Right ventricle myocardium inferior (tissue), 1 donor: ENCODE measurements at regions not wholly inside any gene's neighbourhood (a gene's known extent, or its start where the extent isn't known, plus 50 kb on each side); places are given as distances from the start of the nearest gene placed in this dataset.

Experiments
- ATAC-seq: fragments of 200-7000 bp; cut with Tn5 transposase; one replicate; pipeline ENCODE4 v1.9.1; 2020; ENCODE audit warnings: mild to moderate bottlenecking, moderate library complexity
- DNase-seq: peaks from one replicate; pipeline ENCODE4 v3.0.0; 2021; ENCODE audit errors: missing footprints
- intact Hi-C: fragments of 100-400 bp; cut with DNase I; formaldehyde crosslinking; loops from one replicate; pipeline ENCODE4 v1.11.0; 2022
- donor health status: DM: no; HTN: yes; CAD: no; lungs with severe emphysema.

GRCh38 chr1:238562341-238562740 lies 671.6 kb upstream of the ZP4 start:
- ATAC-seq: no peak
- intact Hi-C loops: no loop called here
- no peak for DNase-seq

DNA sequence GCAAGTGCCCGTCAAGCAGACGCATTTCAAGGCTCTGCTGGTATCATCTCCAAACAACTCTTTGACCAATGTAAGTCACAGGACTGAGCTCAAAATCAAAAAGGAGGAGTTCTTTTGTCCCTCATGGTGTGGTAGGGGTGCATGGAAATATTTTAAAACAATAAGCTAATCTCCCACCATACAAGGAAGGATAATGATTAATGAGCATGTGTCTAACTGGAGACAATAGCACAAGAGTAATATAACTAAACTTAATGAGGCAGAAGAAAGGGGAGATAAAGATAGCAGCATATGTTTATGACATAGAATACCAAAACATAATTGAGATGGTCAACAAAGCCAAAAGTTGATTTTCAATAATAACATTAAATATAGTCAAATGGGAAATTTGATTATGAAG lies 668.0 kb upstream of the ZP4 start:
- ATAC-seq: no peak
- intact Hi-C loops: no loop called here

DNA sequence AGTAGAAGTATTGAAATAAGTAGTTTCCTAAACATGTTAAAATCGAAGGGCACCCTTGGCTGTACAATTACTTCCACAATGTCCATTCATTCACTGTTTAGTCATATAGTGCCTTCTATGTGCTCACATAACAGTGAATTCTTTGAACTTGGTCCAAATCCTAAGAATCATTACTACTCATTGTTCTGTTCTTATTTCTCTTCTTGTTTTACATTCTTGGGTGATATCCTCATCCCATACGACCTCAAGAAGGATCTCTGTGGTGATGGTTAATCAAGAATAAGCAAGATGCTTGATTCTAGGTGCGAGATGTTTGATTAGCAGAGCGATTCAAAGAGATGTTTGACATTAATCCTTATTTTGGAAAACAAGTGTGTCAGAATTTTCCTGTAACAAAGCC lies 667.4 kb upstream of the ZP4 start:
- intact Hi-C loops: no loop called here
- ATAC-seq (no peak), DNase-seq (no peak)

More for the DNA sequence above, 668.0 kb upstream of the ZP4 start:
- no peak for DNase-seq

DNA sequence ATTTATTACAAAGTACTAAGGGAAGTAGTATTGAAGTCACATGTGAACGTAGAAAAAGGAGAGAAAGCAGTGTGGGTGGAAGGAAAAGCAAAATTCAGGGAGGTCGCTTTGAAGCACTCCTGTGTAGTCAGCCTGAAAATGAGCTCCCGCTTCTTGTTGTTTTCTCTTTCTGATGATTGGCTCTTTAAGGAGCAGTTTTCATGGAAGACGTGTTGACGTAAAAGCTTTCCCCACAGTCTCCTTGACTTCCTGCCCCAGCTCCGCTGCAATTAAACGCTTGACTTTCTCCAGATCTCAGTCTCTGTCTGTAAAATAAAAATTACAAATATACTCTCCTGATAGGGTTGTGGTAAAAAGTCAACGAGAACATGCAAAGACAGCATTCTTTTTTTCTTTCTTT lies 661.5 kb upstream of the ZP4 start:
- DNase-seq (no peak), ATAC-seq (no peak)
- intact Hi-C loops: no loop called here

DNA sequence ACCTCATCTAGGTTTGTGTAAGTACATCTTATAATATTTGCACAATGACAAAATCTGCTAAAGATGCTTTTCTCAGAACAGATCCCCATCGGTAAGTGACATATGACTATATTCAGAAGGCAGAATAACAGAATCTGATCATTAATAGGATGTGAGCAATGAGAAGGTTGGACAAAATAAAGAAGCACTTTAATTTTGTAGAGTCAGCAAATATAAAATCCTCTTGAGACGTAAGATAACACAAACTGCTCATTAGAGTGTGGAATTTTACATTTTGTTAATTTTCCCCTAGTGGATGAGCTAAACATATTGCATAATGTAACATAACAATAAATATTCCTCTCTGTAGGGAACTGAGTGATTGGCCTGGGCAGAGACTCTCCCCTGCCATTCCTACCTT lies 658.4 kb upstream of the ZP4 start:
- intact Hi-C loops: no loop called here
- no peak for DNase-seq
- no peak for ATAC-seq

- intact Hi-C loops: no loop called here
- no peak for ATAC-seq
- DNase-seq: no peak
These were observed 655.4 kb upstream of the ZP4 start for GRCh38 chr1:238546118-238546517.

DNA sequence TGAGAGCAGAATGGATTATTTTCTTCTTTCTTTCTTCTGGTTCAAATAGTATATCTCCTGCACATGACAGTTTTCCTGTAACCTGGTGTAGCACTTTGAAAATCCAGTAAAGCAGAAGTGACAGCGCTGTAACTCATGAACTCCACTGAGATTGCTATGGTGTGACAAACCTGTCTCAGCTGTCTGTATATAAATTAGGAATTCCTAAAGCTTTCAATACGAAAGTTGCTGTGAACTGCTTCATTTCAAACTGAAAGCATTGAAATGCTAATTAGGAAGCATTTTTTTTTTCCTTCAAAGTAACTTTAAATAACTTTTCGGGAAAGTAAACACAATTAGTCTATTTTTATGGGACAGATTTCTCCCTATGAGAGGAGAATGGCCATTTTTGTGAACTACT lies 646.9 kb upstream of the ZP4 start:
- DNase-seq (no peak), ATAC-seq (no peak)
- intact Hi-C loops: no loop called here

- DNase-seq (no peak), ATAC-seq (no peak)
- intact Hi-C loops: no loop called here
These were observed 639.6 kb upstream of the ZP4 start for GRCh38 chr1:238530209-238530851.

GRCh38 chr1:238517711-238518110 lies 627.0 kb upstream of the ZP4 start:
- DNase-seq (no peak), ATAC-seq (no peak)
- intact Hi-C loops: no loop called here

GRCh38 chr1:238501290-238501689 lies 610.6 kb upstream of the ZP4 start:
- ATAC-seq: no peak

GRCh38 chr1:238499021-238499420 lies 608.3 kb upstream of the ZP4 start:
- intact Hi-C loops: no loop called here
- ATAC-seq: no peak
- DNase-seq: no peak

More at GRCh38 chr1:238501290-238501689, 610.6 kb upstream of the ZP4 start:
- intact Hi-C loops: no loop called here
- no peak for DNase-seq

DNA sequence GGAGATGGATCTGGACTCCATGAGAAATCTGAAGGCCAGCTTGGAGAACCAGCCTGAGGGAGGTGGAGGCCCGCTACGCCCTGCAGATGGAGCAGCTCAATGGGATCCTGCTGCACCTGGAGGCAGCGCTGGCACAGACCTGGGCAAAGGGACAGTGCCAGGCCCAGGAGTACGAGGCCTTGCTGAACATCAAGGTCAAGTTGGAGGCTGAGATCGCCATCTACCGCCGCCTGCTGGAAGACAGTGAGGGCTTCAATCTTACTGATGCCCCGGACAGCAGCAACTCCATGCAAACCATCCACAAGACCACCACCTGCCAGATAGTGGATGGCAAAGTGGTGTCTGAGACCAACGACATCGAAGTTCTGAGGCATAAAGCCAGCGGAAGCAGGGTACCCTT lies 601.5 kb upstream of the ZP4 start:
- DNase-seq: no peak
- intact Hi-C loops: no loop called here
- no peak for ATAC-seq

DNA sequence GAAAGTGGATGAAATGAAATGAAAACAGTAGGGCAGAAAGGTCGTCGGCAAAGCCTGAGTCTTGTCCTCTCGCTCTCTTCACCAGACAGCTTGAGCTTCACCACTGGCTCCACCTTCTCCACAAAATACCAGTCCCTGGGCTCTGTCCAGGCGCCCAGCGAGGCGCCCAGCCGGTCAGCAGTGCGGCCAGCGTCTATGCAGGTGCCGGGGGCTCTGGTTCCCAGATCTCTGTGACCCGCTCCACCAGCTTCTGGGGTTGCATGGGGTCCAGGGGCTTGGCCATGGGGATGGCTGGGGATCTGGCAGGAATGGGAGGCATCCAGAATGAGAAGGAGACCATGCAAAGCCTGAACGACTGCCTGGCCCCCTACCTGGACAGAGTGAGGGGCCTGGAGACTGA lies 600.5 kb upstream of the ZP4 start:
- DNase-seq (no peak), ATAC-seq (no peak)
- intact Hi-C loops: no loop called here

- intact Hi-C loops: no loop called here
- ATAC-seq (no peak), DNase-seq (no peak)
These were observed 598.3 kb upstream of the ZP4 start for GRCh38 chr1:238489006-238489405.

DNA sequence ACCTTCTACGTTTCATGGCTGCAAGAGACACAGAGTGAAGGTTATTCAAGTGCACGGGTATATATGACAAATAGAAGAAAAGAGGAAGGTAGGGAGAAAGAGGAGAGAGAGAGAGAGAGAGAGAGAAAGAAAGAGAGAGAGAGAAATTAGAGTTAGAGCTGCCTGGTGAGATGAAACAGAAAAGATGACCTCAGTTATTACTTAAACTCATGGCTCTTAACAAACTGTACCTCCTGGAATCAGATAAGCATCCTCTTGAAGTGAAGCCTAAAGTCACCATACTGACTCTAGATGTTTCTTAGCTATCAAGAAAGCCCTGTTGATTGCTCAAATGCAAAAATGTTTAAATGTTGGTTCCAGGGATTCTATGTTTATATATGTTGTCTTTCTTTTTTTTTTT lies 597.7 kb upstream of the ZP4 start:
- intact Hi-C loops: no loop called here
- no peak for DNase-seq
- ATAC-seq: no peak

GRCh38 chr1:238487931-238488330 lies 597.2 kb upstream of the ZP4 start:
- DNase-seq (no peak), ATAC-seq (no peak)
- intact Hi-C loops: no loop called here

DNA sequence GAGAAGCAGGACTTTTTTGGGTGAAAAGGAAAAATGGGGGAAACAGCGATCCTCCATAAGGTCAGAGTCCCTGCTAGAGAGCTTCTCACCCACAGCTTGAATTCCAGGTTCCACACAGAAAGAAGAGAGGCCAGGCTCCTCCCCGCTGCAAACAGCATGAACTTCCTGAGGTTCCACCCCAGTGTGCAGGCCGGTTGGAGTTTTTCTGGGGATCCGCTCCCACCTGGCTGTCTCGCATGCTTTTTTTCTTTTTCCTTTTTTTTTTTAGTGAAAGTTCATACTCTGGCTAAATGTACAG lies 595.1 kb upstream of the ZP4 start:
- DNase-seq: no peak

DNA sequence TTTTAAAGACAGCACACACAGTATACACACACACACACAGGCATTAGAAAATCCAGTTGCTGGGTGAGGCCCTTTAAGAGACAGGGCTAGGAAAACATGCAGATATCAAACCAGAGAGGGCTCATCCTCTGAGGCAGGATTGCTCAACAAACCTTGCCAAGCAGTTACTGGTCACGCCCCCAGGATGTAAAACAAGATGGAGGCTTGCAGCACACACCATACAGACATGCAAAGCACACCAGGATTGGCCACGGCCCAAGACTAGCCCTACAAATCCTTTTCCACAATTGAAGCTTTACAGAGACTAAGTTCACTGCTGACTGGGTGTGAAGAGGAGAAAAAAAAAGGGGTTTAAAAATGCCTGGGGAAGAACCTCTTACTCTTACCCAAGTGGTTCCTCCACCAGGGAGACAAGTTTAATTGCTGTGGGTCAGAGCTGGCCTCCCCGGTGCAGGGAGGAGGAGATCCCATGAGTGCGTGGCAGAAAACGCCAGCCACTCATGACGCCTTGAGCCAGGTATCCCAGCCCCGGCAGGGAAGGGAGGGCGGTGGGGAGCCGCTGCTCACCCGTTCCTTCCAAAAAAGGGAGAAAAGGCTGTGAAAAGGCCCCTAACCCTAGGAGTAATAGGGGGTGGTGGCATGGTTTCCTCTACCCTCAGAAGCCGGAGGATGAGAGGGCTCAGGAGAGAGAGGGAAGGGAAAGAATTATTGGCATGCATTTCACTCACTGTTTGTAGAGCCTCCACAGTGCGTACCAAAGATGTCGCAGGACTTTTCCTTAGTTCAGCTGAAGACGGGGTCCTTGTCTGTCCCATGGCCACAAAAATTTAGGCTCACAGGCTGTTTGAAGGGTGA lies 594.6 kb upstream of the ZP4 start:
- intact Hi-C loops: no loop called here
- ATAC-seq: no peak
- no peak for DNase-seq

More for the DNA sequence above, 595.1 kb upstream of the ZP4 start:
- intact Hi-C loops: no loop called here
- ATAC-seq: no peak

DNA sequence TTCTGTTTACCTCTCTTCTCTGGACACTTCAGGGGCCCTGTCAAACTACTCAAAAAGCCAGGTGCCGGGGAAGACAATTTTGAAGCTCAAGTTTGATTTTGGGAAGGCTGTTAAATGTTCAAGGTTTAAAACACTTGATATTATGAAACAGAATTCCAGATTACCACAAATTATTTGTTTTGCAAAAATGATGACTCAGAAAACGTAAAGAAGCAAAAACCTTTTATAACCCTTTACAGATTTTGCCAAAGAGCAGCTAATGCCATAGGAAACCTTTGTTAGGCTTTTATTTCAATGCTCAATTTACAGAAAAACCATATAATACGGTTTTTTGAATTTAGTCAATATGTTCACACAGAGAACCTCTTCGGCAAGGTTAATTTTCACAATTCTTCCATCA lies 593.4 kb upstream of the ZP4 start:
- ATAC-seq (no peak), DNase-seq (no peak)
- intact Hi-C loops: no loop called here

GRCh38 chr1:238476841-238477240 lies 586.1 kb upstream of the ZP4 start:
- no peak for ATAC-seq
- intact Hi-C loops: no loop called here
- DNase-seq: no peak

DNA sequence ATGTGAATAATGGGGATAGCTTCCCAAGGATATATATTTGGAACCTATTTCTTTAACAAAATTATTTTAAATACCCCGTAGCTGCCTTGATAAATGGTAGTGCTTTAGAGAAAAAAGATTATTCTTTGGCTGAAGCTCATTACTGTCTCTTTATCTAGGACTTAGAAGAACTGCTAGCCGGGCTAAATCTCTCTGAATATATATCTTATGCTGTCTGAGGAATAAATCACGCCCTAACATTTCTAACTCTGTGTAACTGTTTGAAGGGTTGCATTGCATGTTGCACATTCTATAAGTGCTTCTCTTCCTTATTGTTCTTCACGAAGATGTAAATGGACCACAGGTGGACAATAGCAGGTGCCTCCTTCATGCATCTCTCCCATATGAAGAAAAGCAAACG lies 585.0 kb upstream of the ZP4 start:
- intact Hi-C loops: no loop called here
- no peak for DNase-seq
- no peak for ATAC-seq
